AG09309 (cell line): ENCODE measurements at regions not wholly inside any gene's neighbourhood (a gene's known extent, or its start where the extent isn't known, plus 50 kb on each side); places are given as distances from the start of the nearest gene placed in this dataset.

Source experiments
- DNase-seq: peaks from one replicate; pipeline ENCODE4 v3.0.0-alpha.2; 2010; ENCODE audit warnings: low read depth
- H3K4me3 ChIP-seq: 2 replicates; pipeline ENCODE4 v1.5.1; 2011; ENCODE audit warnings: mild to moderate bottlenecking, low read depth, low read length, moderate library complexity; ENCODE audit not compliant: control insufficient read depth
- CTCF ChIP-seq: IDR thresholded peaks from 2 replicates; pipeline ENCODE4 v1.5.1; 2011; ENCODE audit warnings: mild to moderate bottlenecking, low read depth, low read length, inconsistent platforms; ENCODE audit not compliant: insufficient read depth, control insufficient read depth; ENCODE audit errors: missing control alignments

- no peak for DNase-seq
- no peak for TF ChIP-seq CTCF
- H3K4me3 ChIP-seq: no peak overlapping the region
Observed at GRCh38 chr6:156347246-156347645, 429.9 kb upstream of the ARID1B start.

GRCh38 chr6:156345700-156346099, 431.5 kb upstream of the ARID1B start:
- DNase-seq: no peak
- TF ChIP-seq CTCF: no peak
- no peak overlapping the region for H3K4me3 ChIP-seq

DNA sequence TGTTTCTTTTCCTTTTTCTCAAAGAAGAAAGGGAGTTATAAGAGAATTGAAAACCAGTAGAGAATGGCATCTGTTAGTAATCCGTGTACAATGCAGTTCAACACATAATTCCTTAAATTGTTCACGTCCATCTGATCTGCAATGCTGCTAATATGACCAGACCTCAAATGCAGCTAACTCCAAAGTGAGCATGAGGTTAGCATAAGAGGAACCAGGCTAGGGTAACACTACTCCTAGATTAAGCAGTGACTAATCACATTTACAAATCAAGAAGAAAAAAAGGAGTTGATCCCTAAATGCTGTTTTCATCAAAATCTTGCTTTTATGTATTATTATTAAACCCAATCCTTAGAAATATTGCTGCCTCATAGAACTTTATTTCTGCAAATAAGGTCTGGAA, 432.7 kb upstream of the ARID1B start:
- no peak for DNase-seq
- TF ChIP-seq CTCF: no peak
- no peak overlapping the region for H3K4me3 ChIP-seq

DNA sequence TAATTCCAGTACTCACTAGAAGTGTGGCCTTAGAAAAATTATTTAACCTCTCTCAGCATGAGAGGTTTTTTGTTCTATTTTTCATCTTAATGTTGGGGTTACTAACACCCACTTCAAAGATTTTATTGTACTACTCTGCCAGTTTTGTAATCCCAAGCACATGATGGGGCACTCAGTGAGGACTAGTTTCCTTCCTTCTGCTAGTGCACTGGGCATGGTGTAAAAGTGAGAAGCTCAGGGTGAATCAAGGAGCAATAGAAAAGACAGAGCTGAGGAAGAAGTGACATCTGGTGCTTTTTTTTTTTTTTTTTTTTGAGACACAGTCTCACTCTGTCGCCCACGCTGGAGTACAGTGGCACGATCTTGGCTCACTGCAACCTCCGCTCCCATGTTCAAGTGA, 439.4 kb upstream of the ARID1B start:
- TF ChIP-seq CTCF: no peak
- no peak for DNase-seq
- H3K4me3 ChIP-seq: no peak overlapping the region

DNA sequence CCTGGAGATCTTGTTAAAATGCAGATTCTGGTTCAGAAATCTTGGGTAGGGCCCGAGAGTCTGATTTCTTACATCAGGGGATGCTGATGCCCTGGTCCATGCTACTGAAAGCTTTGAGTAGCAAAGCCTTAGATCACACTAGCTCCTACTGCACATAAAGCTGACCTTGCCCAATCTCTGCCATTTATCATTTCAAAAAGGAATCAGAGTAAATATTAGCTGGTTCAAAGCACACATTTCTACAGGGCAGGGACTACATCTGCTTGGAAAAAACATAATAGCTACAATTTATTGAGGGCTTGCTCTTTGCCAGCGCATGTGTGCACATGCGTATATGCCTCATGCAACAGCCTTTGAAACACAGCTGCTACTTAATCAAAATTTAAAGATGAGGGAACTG, 440.4 kb upstream of the ARID1B start:
- TF ChIP-seq CTCF: no peak
- no peak for DNase-seq
- H3K4me3 ChIP-seq: no peak overlapping the region

DNA sequence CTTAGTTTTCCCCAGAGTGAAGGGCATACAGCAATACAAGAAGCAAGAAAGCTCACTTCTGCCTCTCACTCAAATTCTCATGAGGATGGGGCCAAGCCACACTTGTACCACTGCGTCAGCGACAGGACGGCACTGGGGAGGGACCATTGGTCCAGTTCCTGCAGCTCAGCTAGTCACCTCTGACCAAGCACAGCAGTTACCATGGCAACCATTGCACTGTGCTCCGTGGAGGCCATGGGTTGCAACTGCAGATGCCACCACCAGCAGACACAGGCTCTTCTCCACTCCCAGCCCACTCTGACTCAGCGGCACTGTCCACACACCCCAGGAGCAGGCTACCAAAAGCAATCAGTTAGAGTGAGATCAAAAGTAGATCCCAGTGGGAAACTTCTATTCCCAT, 441.1 kb upstream of the ARID1B start:
- no peak for DNase-seq
- TF ChIP-seq CTCF: no peak
- no peak overlapping the region for H3K4me3 ChIP-seq

DNA sequence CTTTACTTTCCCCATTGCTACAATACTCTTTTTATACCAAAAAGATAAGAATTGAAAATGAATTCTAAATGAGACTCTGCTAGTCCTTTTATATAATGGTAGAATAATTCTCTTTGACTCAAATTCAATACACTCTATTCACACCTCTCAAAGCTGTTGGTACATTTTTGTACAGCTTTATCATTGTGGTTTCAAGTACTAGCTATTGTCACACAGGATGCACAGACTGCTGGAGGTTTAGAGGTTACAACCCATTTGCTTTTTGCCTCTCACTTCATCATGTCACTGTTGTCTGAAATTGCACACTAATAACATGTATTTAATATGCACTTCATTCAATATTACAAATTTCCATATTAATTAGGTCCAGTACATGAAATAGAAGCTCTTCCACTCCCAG, 442.2 kb upstream of the ARID1B start:
- DNase-seq: no peak
- no peak for TF ChIP-seq CTCF

More for the DNA sequence above, 442.2 kb upstream of the ARID1B start:
- H3K4me3 ChIP-seq: no peak overlapping the region
